A549 (cell line): ENCODE measurements at regions not wholly inside any gene's neighbourhood (a gene's known extent, or its start where the extent isn't known, plus 50 kb on each side); places are given as distances from the start of the nearest gene placed in this dataset.

ENCODE experiments used
- CBX8 ChIP-seq: fragments of 200-600 bp; sonication (generic); IDR thresholded peaks from 2 replicates; pipeline ENCODE4 v1.6.1; 2016
- CEBPB ChIP-seq, 2 experiments: fragments of >200 bp in 1 of 2; sonication (Bioruptor Twin) in 1 of 2; formaldehyde crosslinking in 1 of 2; IDR thresholded peaks; 2 replicates each; pipeline ENCODE4 v1.6.1; 2012 to 2016
- CTCF ChIP-seq: fragments of >200 bp; sonication (Bioruptor Twin); formaldehyde crosslinking; IDR thresholded peaks from 3 replicates; pipeline ENCODE4 v1.5.1; 2016
- FOSL2 ChIP-seq, 2 experiments: fragments of 450-650 bp in 1 of 2; fragments of >200 bp in 1 of 2; sonication (Bioruptor Twin) in 1 of 2; formaldehyde crosslinking; IDR thresholded peaks; 2 replicates each; pipeline versions ENCODE4 v1.5.0 to v1.6.1; 2016 to 2020; ENCODE audit warnings: mild to moderate bottlenecking in 1 of 2, moderate library complexity in 1 of 2
- HMGXB4 ChIP-seq: fragments of 250-450 bp; sonication (Bioruptor Pico); IDR thresholded peaks from 2 replicates; pipeline ENCODE4 v1.5.0; 2021; ENCODE audit warnings: mild to moderate bottlenecking, moderate library complexity, borderline replicate concordance
- KDM1A ChIP-seq: fragments of 200-600 bp; sonication (generic); IDR thresholded peaks from 2 replicates; pipeline ENCODE4 v1.6.1; 2016; ENCODE audit warnings: low read depth, mild to moderate bottlenecking
- POLR2A ChIP-seq: IDR thresholded peaks from 2 replicates; pipeline ENCODE4 v1.6.1; 2012; ENCODE audit warnings: mild to moderate bottlenecking, low read length
- RCOR1 ChIP-seq: fragments of 150-350 bp; IDR thresholded peaks from 2 replicates; pipeline ENCODE4 v1.6.1; 2014; ENCODE audit warnings: antibody characterized with exemption, low read length, low read depth
- RFX5 ChIP-seq: fragments of 450-650 bp; IDR thresholded peaks from 2 replicates; pipeline ENCODE4 v1.7.1; 2014; ENCODE audit warnings: antibody characterized with exemption, mild to moderate bottlenecking, moderate library complexity
- USF2 ChIP-seq: fragments of 450-650 bp; IDR thresholded peaks from 2 replicates; pipeline ENCODE4 v1.6.1; 2014; ENCODE audit warnings: antibody characterized with exemption
- ZC3H11A ChIP-seq: fragments of 450-650 bp; IDR thresholded peaks from 2 replicates; pipeline ENCODE4 v1.6.1; 2014; ENCODE audit warnings: antibody characterized with exemption, mild to moderate bottlenecking
- ZFP36 ChIP-seq: fragments of 450-650 bp; IDR thresholded peaks from 2 replicates; pipeline ENCODE4 v1.6.1; 2014; ENCODE audit warnings: borderline replicate concordance; ENCODE audit not compliant: partially characterized antibody

GRCh38 chrX:39939678-39940077, 158.1 kb downstream of the BCOR start:
- TF ChIP-seq CTCF (no peak), FOSL2 (IDR thresholded peaks at IDR 0.05) (no peak), FOSL2 (CRISPR knock-in tag; IDR thresholded peaks at IDR 0.05) (no peak), POLR2A (no peak), USF2 (no peak), CBX8 (no peak), HMGXB4 (CRISPR knock-in tag) (no peak), ZFP36 (no peak), RCOR1 (no peak), ZC3H11A (no peak), KDM1A (no peak), CEBPB (IDR thresholded peaks at IDR 0.05) (no peak), RFX5 (no peak)
